ENCODE measurements at regions not wholly inside any gene's neighbourhood (a gene's known extent, or its start where the extent isn't known, plus 50 kb on each side); places are given as distances from the start of the nearest gene placed in this dataset.

DNA sequence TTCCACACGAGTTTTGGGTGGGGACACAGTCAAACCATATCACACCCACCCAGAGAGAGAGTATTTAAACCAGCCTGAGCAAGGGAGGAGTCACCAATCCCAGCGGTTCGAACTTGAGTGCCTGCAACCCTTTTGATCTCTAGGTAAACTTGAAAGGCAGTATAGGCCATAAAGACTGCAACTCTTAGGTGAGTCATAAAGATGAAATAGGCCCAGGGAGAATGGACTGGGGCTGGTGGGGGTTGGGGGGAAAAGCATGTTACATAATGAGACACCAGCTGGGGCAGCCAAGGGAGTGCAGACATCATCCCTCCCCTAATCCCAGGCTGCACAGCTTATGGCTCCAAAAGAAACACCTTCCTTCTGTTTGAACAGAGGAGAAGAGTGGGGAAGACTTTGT, 99.8 kb upstream of the LHX8 start:
- TF ChIP-seq POLR2A (IDR thresholded peaks at IDR 0.05) (no peak), POLR2AphosphoS5 (IDR thresholded peaks at IDR 0.05; ENCODE audit: insufficient read depth in 1 of 2, low read depth in 1 of 2) (no peak)
- TF ChIP-seq, protein P1, sequence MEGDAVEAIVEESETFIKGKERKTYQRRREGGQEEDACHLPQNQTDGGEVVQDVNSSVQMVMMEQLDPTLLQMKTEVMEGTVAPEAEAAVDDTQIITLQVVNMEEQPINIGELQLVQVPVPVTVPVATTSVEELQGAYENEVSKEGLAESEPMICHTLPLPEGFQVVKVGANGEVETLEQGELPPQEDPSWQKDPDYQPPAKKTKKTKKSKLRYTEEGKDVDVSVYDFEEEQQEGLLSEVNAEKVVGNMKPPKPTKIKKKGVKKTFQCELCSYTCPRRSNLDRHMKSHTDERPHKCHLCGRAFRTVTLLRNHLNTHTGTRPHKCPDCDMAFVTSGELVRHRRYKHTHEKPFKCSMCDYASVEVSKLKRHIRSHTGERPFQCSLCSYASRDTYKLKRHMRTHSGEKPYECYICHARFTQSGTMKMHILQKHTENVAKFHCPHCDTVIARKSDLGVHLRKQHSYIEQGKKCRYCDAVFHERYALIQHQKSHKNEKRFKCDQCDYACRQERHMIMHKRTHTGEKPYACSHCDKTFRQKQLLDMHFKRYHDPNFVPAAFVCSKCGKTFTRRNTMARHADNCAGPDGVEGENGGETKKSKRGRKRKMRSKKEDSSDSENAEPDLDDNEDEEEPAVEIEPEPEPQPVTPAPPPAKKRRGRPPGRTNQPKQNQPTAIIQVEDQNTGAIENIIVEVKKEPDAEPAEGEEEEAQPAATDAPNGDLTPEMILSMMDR (IDR thresholded peaks at IDR 0.05), result no peak
